ENCODE measurements at regions not wholly inside any gene's neighbourhood (a gene's known extent, or its start where the extent isn't known, plus 50 kb on each side); places are given as distances from the start of the nearest gene placed in this dataset.
"Not testable (repeated sequence)": the region's sequence is repeated elsewhere in the genome, so short reads cannot be mapped to it uniquely, and the experiment has no call there.

GRCh38 chr12:102297412-102297811 lies 99.8 kb upstream of the PMCH start:
- no peak for DNase-seq

DNA sequence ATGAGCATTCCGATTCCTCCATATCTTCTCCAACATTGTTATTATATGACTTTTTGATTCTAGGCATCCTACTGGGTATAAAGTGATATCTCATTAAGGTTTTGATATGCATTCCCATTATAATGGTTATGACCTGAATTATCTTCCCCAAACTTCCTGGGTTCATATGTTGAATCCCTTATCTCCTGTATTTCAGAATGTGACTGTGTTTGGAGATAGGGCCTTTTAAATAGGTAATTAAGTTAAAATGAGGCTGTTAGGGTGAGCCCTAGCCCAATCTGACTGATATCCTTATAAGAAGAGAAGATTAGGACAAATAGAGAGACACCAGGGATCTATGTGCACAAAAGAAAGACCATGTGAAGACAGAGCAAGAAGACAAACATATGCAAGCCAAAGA lies 96.9 kb upstream of the PMCH start:
- DNase-seq: no peak

DNA sequence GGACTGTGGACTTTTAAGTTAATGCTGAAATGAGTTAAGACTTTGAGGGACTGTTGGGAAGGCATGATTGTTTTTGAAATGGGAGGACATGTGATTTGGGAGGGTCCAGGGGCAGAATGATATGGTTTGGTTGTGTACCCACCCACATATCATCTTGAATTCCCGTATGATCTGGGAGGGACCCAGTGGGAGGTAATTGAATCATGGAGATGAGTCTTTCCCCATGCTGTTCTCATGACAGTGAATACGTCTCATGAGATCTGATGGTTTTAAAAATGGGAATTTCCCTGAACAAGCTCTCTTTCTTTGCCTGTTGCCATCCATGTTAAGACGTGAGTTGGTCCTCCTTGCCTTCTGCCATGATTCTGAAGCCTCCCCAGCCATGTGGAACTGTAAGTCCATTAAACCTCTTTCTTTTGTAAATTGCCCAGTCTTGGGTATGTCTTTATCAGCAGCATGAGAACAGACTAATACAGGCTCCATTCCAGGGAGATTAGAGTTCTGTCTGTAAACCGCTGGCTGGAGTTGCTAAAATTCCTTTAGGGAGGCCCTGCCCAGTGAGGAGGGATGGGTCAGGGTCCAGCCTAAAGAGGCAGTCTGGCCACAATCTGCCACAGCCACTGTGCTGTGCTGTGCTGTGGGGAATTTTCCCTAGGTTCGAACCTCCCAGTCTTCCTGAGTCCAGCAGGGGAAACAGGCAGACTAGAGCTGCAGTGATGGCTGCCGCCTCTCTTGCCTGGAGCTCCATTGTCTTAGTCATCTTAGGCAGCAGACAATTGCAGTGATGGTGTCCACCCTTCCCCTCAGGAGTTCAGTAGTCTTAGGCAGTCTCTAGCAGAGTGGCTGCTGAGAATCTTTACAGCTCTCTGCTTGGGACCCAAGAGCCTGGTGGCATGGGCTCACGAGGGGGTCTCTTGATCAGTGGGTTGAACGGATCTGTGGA lies 94.1 kb upstream of the PMCH start:
- DNase-seq: not testable (repeated sequence)

- not testable (repeated sequence) for DNase-seq
Observed at GRCh38 chr12:102289702-102290101, 92.1 kb upstream of the PMCH start.

DNA sequence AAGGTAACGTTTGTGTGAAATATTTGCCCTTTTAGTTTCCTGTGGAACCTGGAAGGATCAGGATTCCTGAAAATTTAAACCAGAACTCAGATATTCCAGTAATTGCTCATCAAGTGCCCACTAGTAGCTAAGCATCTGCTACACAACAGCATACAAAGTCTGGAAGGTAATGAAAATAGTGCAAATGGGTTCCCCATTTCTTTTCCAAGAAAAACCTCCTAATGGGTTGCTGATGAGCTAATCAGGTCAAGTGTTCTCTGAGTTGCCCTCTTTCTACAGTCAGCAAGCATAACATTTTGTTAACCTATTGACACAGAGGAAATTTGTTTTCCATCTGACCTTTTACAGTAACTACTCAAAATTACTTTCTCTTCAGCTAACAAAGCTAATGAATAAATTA lies 83.6 kb upstream of the PMCH start:
- DNase-seq: no peak

DNA sequence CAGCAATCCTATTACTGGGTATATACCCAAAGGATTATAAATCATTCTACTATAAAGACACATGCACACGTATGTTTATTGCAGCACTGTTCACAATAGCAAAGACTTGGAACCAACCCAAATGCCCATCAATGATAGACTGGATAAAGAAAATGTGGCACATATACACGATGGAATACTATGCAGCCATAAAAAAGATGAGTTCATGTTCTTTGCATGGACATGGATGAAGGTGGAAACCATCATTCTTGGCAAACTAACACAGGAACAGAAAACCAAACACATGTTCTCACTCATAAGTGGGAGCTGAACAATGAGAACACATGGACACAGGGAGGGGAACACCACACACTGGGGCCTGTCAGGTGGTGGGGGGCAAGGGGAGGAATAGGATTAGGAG lies 58.1 kb upstream of the PMCH start:
- DNase-seq: not testable (repeated sequence)

DNA sequence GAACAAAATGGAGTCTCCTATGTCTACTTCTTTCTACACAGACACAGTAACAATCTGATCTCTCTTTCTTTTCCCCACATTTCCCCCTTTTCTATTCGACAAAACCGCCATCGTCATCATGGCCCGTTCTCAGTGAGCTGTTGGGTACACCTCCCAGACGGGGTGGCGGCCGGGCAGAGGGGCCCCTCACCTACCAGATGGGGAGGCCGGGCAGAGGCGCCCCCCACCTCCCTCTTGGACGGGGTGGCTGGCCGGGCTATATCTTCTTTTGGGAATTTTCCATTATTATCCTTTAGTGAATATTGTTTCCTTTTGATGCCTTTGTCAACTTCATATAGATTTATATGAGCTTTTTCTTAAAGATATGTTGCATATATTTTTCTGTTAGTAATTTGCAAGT lies 53.4 kb upstream of the PMCH start:
- not testable (repeated sequence) for DNase-seq

- no peak for DNase-seq
Observed at GRCh38 chr12:102249079-102249841, 51.6 kb upstream of the PMCH start.

Data from CD4-positive, alpha-beta T cell treated with Interleukin-4 for 1 hour (primary cell).